Loucy (cell line): ENCODE measurements at regions not wholly inside any gene's neighbourhood (a gene's known extent, or its start where the extent isn't known, plus 50 kb on each side); places are given as distances from the start of the nearest gene placed in this dataset.

Source experiments
- H2AFZ ChIP-seq: fragments of 200-600 bp; sonication (generic); 2 replicates; pipeline ENCODE4 v1.6.0; 2016; ENCODE audit warnings: antibody characterized with exemption, mild to moderate bottlenecking, low read length, moderate library complexity
- H3F3A ChIP-seq: fragments of 200-600 bp; 2 replicates; pipeline ENCODE4 v1.6.0; 2016; ENCODE audit warnings: antibody characterized with exemption, low read depth, mild to moderate bottlenecking
- H3K27me3 ChIP-seq: fragments of 200-600 bp; sonication (generic); 2 replicates; pipeline ENCODE4 v1.6.1; 2014; ENCODE audit warnings: low read length, mild to moderate bottlenecking; ENCODE audit not compliant: insufficient read depth, poor library complexity, severe bottlenecking
- H3K36me3 ChIP-seq: fragments of 200-600 bp; sonication (generic); 2 replicates; pipeline ENCODE4 v1.6.1; 2016; ENCODE audit warnings: low read length; ENCODE audit not compliant: insufficient read depth
- H3K4me1 ChIP-seq: fragments of 200-600 bp; sonication (generic); 2 replicates; pipeline ENCODE4 v1.5.1; 2014; ENCODE audit warnings: low read length, mild to moderate bottlenecking; ENCODE audit not compliant: insufficient read depth, poor library complexity, severe bottlenecking
- H3K4me2 ChIP-seq: fragments of 200-600 bp; sonication (generic); 2 replicates; pipeline ENCODE4 v1.6.0; 2014; ENCODE audit warnings: antibody characterized with exemption, low read length, low read depth, mild to moderate bottlenecking; ENCODE audit not compliant: poor library complexity, severe bottlenecking
- H3K4me3 ChIP-seq: fragments of 200-600 bp; sonication (generic); 2 replicates; pipeline ENCODE4 v1.5.1; 2014; ENCODE audit warnings: low read length, mild to moderate bottlenecking, mixed read lengths; ENCODE audit not compliant: poor library complexity, severe bottlenecking
- H3K79me2 ChIP-seq: fragments of 200-600 bp; sonication (generic); 2 replicates; pipeline ENCODE4 v1.6.1; 2014; ENCODE audit warnings: low read length; ENCODE audit not compliant: insufficient read depth
- H3K9ac ChIP-seq: fragments of 200-600 bp; sonication (generic); 2 replicates; pipeline ENCODE4 v1.6.0; 2014; ENCODE audit warnings: mild to moderate bottlenecking, low read depth, low read length, moderate library complexity; ENCODE audit not compliant: poor library complexity, severe bottlenecking
- H3K9me2 ChIP-seq: fragments of 200-600 bp; sonication (generic); replicated peaks from 2 replicates; pipeline ENCODE4 v1.6.1; 2016; ENCODE audit warnings: low read depth, low read length, mixed read lengths
- H3K9me3 ChIP-seq: fragments of 200-600 bp; sonication (generic); 2 replicates; pipeline ENCODE4 v1.6.1; 2014; ENCODE audit warnings: mild to moderate bottlenecking, antibody characterized with exemption, low read length, low read depth; ENCODE audit not compliant: insufficient read depth
- H4K20me1 ChIP-seq: fragments of 200-600 bp; sonication (generic); 2 replicates; pipeline ENCODE4 v1.6.0; 2014; ENCODE audit warnings: antibody characterized with exemption, low read length, mild to moderate bottlenecking; ENCODE audit not compliant: insufficient read depth, poor library complexity, severe bottlenecking
- CTCF ChIP-seq: fragments of 200-600 bp; sonication (generic); conservative IDR thresholded peaks from 2 replicates; pipeline ENCODE4 v1.5.1; 2014; ENCODE audit warnings: mild to moderate bottlenecking, antibody characterized with exemption, low read length
- EZH2phosphoT487 ChIP-seq: fragments of 200-600 bp; IDR thresholded peaks from 2 replicates; pipeline ENCODE4 v1.6.1; 2018; ENCODE audit warnings: antibody characterized with exemption, mild to moderate bottlenecking, moderate library complexity, borderline replicate concordance

- Histone ChIP-seq H3K9ac (no peak overlapping the region), H4K20me1 (no peaks in the 10 kb centered on the region), H3K9me2 (no peaks in the 10 kb centered on the region), H3K4me2 (no peak overlapping the region), H3K27me3 (no peaks in the 10 kb centered on the region), H3K36me3 (no peaks in the 10 kb centered on the region), H3K4me3 (no peak overlapping the region), H2AFZ (peak overlapping the region; percentile 3; the same call in 1 of the 2 replicates), H3K4me1 (no peaks in the 10 kb centered on the region), H3K9me3 (no peaks in the 10 kb centered on the region), H3K79me2 (no peaks in the 10 kb centered on the region), H3F3A (no peaks in the 10 kb centered on the region)
- no peak for TF ChIP-seq EZH2phosphoT487
- TF ChIP-seq CTCF: no peak
These were observed 519.6 kb downstream of the REEP3 start for GRCh38 chr10:64040781-64041180.

- no peaks in the 10 kb centered on the region for H3K79me2 ChIP-seq
- peak overlapping the region; percentile 3; the same call in 1 of the 2 replicates for H2AFZ ChIP-seq
- no peaks in the 10 kb centered on the region for H3K9me2 ChIP-seq
- no peaks in the 10 kb centered on the region for H4K20me1 ChIP-seq
- H3K36me3 ChIP-seq: no peaks in the 10 kb centered on the region
- no peaks in the 10 kb centered on the region for H3K9me3 ChIP-seq
- no peaks in the 10 kb centered on the region for H3K4me1 ChIP-seq
- TF ChIP-seq CTCF (peak; percentile 100), EZH2phosphoT487 (no peak)
- no peak overlapping the region for H3K4me2 ChIP-seq
- no peak overlapping the region for H3K9ac ChIP-seq
- H3K27me3 ChIP-seq: no peaks in the 10 kb centered on the region
- no peak overlapping the region for H3K4me3 ChIP-seq
- H3F3A ChIP-seq: no peaks in the 10 kb centered on the region
These were observed 520.2 kb downstream of the REEP3 start for GRCh38 chr10:64041185-64041988.

- no peak overlapping the region for H2AFZ ChIP-seq
- H3K9me3 ChIP-seq: no peaks in the 10 kb centered on the region
- no peaks in the 10 kb centered on the region for H3K4me1 ChIP-seq
- no peaks in the 10 kb centered on the region for H3F3A ChIP-seq
- H3K27me3 ChIP-seq: no peaks in the 10 kb centered on the region
- no peaks in the 10 kb centered on the region for H3K79me2 ChIP-seq
- no peak overlapping the region for H3K4me2 ChIP-seq
- no peak for TF ChIP-seq EZH2phosphoT487
- no peak for TF ChIP-seq CTCF
- no peak overlapping the region for H3K9ac ChIP-seq
- no peak overlapping the region for H3K4me3 ChIP-seq
- H4K20me1 ChIP-seq: no peaks in the 10 kb centered on the region
- no peaks in the 10 kb centered on the region for H3K9me2 ChIP-seq
- H3K36me3 ChIP-seq: no peaks in the 10 kb centered on the region
These were observed 520.8 kb downstream of the REEP3 start for GRCh38 chr10:64041989-64042490.
